ENCODE measurements at regions not wholly inside any gene's neighbourhood (a gene's known extent, or its start where the extent isn't known, plus 50 kb on each side); places are given as distances from the start of the nearest gene placed in this dataset.

GRCh38 chr5:179406031-179406961 is 61.0 kb upstream of the ADAMTS2 start:
- TF ChIP-seq CTCF (IDR thresholded peaks at IDR 0.05) (no peak), POLR2A (IDR thresholded peaks at IDR 0.05) (no peak), POLR2AphosphoS5 (IDR thresholded peaks at IDR 0.05) (no peak), EP300 (IDR thresholded peaks at IDR 0.05) (no peak)

Measured in stomach (tissue), 4 donors.